HEK293 (cell line): ENCODE measurements at regions not wholly inside any gene's neighbourhood (a gene's known extent, or its start where the extent isn't known, plus 50 kb on each side); places are given as distances from the start of the nearest gene placed in this dataset.

ENCODE experiments used
- CTCF ChIA-PET: fragments of 350-600 bp; formaldehyde crosslinking; extraction: SDS; loops from one replicate; lab custom pipeline; 2021; ENCODE audit warnings: antibody characterized with exemption; lab: Yijun Ruan, JAX
- POLR2A ChIA-PET: fragments of 300-600 bp; formaldehyde crosslinking; extraction: SDS; loops from one replicate; lab custom pipeline; 2020; ENCODE audit warnings: antibody characterized with exemption, inconsistent platforms; lab: Yijun Ruan, JAX
- H3K27ac ChIP-seq: fragments of 200-500 bp; sonication (Bioruptor generic); 2 replicates; pipeline ENCODE4 v1.5.1; 2014; ENCODE audit warnings: low read depth, low read length, control low read depth, inconsistent platforms; ENCODE audit errors: extremely low read depth
- H3K36me3 ChIP-seq, 2 experiments: fragments of 200-500 bp in 1 of 2; sonication (Bioruptor generic) in 1 of 2; 1 replicate in 1 of 2; 2 replicates in 1 of 2; pipeline ENCODE4 v1.5.1; 2014 to 2017; ENCODE audit warnings: inconsistent platforms in 2 of 2, low read length in 2 of 2; ENCODE audit not compliant: control insufficient read depth in 2 of 2, insufficient read depth in 1 of 2
- H3K4me1 ChIP-seq: fragments of 200-500 bp; sonication (Bioruptor generic); 2 replicates; pipeline ENCODE4 v1.5.1; 2014; ENCODE audit warnings: mild to moderate bottlenecking, low read length, inconsistent platforms; ENCODE audit not compliant: control insufficient read depth, insufficient read depth
- H3K4me3 ChIP-seq: 2 replicates; pipeline ENCODE4 v1.5.1; 2011; ENCODE audit warnings: low read depth, mild to moderate bottlenecking, control low read depth, low read length, moderate library complexity
- H3K9me3 ChIP-seq: fragments of 200-500 bp; sonication (Bioruptor generic); 2 replicates; pipeline ENCODE4 v1.5.1; 2014; ENCODE audit warnings: low read depth, low read length, inconsistent platforms; ENCODE audit not compliant: control insufficient read depth, insufficient read depth
- BCL11A ChIP-seq: fragments of 450-650 bp; formaldehyde crosslinking; IDR thresholded peaks from 2 replicates; pipeline ENCODE4 v1.5.1; 2016; ENCODE audit warnings: low read depth, missing biosample characterization, missing genetic modification characterization
- KLF1 ChIP-seq: fragments of 450-650 bp; formaldehyde crosslinking; IDR thresholded peaks from 2 replicates; pipeline ENCODE4 v1.5.1; 2016; ENCODE audit warnings: missing biosample characterization, missing genetic modification characterization
- ZBTB17 ChIP-seq: fragments of 450-650 bp; formaldehyde crosslinking; IDR thresholded peaks from 2 replicates; pipeline ENCODE4 v1.5.1; 2016; ENCODE audit warnings: missing biosample characterization, missing genetic modification characterization
- ZNF133 ChIP-seq: fragments of 450-650 bp; formaldehyde crosslinking; IDR thresholded peaks from 2 replicates; pipeline ENCODE4 v1.5.1; 2016; ENCODE audit warnings: missing biosample characterization, missing genetic modification characterization
- ZNF280D ChIP-seq: fragments of 450-650 bp; formaldehyde crosslinking; IDR thresholded peaks from 2 replicates; pipeline ENCODE4 v1.5.1; 2016; ENCODE audit warnings: missing biosample characterization, missing genetic modification characterization
- ZNF311 ChIP-seq: fragments of 450-650 bp; formaldehyde crosslinking; IDR thresholded peaks from 2 replicates; pipeline ENCODE4 v1.5.1; 2017; ENCODE audit warnings: missing biosample characterization, missing genetic modification characterization, borderline replicate concordance
- ZNF37A ChIP-seq: fragments of 450-650 bp; IDR thresholded peaks from 2 replicates; pipeline ENCODE4 v1.5.1; 2018; ENCODE audit warnings: missing biosample characterization, missing genetic modification characterization
- ZNF596 ChIP-seq: fragments of 450-650 bp; IDR thresholded peaks from 2 replicates; pipeline ENCODE4 v1.5.0; 2018; ENCODE audit warnings: missing biosample characterization, mild to moderate bottlenecking, missing genetic modification characterization, moderate library complexity
- ZNF639 ChIP-seq: fragments of 450-650 bp; formaldehyde crosslinking; IDR thresholded peaks from 2 replicates; pipeline ENCODE4 v1.5.1; 2016; ENCODE audit warnings: missing biosample characterization, missing genetic modification characterization
- ZNF645 ChIP-seq: fragments of 450-650 bp; formaldehyde crosslinking; IDR thresholded peaks from 2 replicates; pipeline ENCODE4; 2016; ENCODE audit warnings: missing biosample characterization, missing genetic modification characterization
- ZNF658 ChIP-seq: fragments of 450-650 bp; formaldehyde crosslinking; IDR thresholded peaks from 2 replicates; pipeline ENCODE4; 2016; ENCODE audit warnings: missing biosample characterization, missing genetic modification characterization
- ZNF660 ChIP-seq: fragments of 450-650 bp; IDR thresholded peaks from 2 replicates; pipeline ENCODE4 v1.5.1; 2018; ENCODE audit warnings: missing biosample characterization, mild to moderate bottlenecking, missing genetic modification characterization
- ZNF707 ChIP-seq: fragments of 450-650 bp; formaldehyde crosslinking; IDR thresholded peaks from 2 replicates; pipeline ENCODE4 v1.5.1; 2016; ENCODE audit warnings: missing biosample characterization, missing genetic modification characterization
- ZNF837 ChIP-seq: fragments of 450-650 bp; formaldehyde crosslinking; IDR thresholded peaks from 2 replicates; pipeline ENCODE4 v1.5.1; 2016; ENCODE audit warnings: missing biosample characterization, missing genetic modification characterization

GRCh38 chr2:74052732-74053710, 68.3 kb downstream of the TET3 start:
- CTCF ChIA-PET = interaction anchor here (0.5 kb wide), 1 partner anchor 11 kb away, joined by 3 read pairs; no protein-coding TSS in a partner anchor
- Histone ChIP-seq H3K4me3 (no peak overlapping the region), H3K36me3 (peaks cover 0 to 12% of the 10 kb centered on the region in 2 experiments; a peak in 1 of 3 replicates)

GRCh38 chr2:74053959-74054715, 69.4 kb downstream of the TET3 start:
- TF ChIP-seq ZNF837 (tag by site-specific recombination) (no peak), KLF1 (peak; percentile 28; the same call in 1 of the 2 replicates), ZNF311 (no peak)
- H3K36me3 ChIP-seq = peaks cover 0 to 4% of the 10 kb centered on the region in 2 experiments; a peak in 1 of 3 replicates
- ChIA-PET CTCF (no interaction called here), POLR2A (interaction anchor here (0.5 kb wide), 1 partner anchor 15 kb away, joined by 3 read pairs; no protein-coding TSS in a partner anchor)
- H3K9me3 ChIP-seq = no peaks in the 10 kb centered on the region
- peaks cover 9% of the 10 kb centered on the region for H3K4me1 ChIP-seq
- no peak overlapping the region for H3K4me3 ChIP-seq
- H3K27ac ChIP-seq = no peak overlapping the region

More at GRCh38 chr2:74052732-74053710, 68.3 kb downstream of the TET3 start:
- Histone ChIP-seq H3K4me1 (peaks cover 9% of the 10 kb centered on the region), H3K27ac (no peak overlapping the region), H3K9me3 (no peaks in the 10 kb centered on the region)
- POLR2A ChIA-PET = interaction anchor here (0.6 kb wide), 1 partner anchor 77 kb away, joined by 3 read pairs; no protein-coding TSS in a partner anchor
- TF ChIP-seq ZNF596 (tag by site-specific recombination) (no peak), ZNF645 (tag by site-specific recombination) (no peak), ZNF707 (tag by site-specific recombination) (no peak), ZBTB17 (tag by site-specific recombination) (no peak), ZNF133 (tag by site-specific recombination) (no peak), ZNF37A (tag by site-specific recombination) (no peak), ZNF280D (no peak), ZNF639 (tag by site-specific recombination) (no peak), ZNF660 (tag by site-specific recombination) (no peak), ZNF658 (tag by site-specific recombination) (no peak), BCL11A (tag by site-specific recombination) (no peak)
- TF ChIP-seq, all 188 proteins: peak for 0
